Stomach (tissue), 4 donors: ENCODE measurements at regions not wholly inside any gene's neighbourhood (a gene's known extent, or its start where the extent isn't known, plus 50 kb on each side); places are given as distances from the start of the nearest gene placed in this dataset.

ENCODE experiments used
- EP300 ChIP-seq: sonication (generic); formaldehyde crosslinking; IDR thresholded peaks from one replicate; pipeline ENCODE4 v1.6.1; 2017; ENCODE audit warnings: antibody characterized with exemption
- TF ChIP-seq, protein P1 (sequence below), 7 experiments: fragments of 450-650 bp in 4 of 7; fragments of 200-600 bp in 3 of 7; sonication (generic) in 3 of 7; IDR thresholded peaks; one replicate each; pipeline ENCODE4 v1.5.1; 2016 to 2019; ENCODE audit warnings: antibody characterized with exemption in 7 of 7, control low read depth in 2 of 7, mild to moderate bottlenecking in 1 of 7

GRCh38 chr18:33821503-33821902, 243.5 kb downstream of the ASXL3 start:
- TF ChIP-seq, protein P1, sequence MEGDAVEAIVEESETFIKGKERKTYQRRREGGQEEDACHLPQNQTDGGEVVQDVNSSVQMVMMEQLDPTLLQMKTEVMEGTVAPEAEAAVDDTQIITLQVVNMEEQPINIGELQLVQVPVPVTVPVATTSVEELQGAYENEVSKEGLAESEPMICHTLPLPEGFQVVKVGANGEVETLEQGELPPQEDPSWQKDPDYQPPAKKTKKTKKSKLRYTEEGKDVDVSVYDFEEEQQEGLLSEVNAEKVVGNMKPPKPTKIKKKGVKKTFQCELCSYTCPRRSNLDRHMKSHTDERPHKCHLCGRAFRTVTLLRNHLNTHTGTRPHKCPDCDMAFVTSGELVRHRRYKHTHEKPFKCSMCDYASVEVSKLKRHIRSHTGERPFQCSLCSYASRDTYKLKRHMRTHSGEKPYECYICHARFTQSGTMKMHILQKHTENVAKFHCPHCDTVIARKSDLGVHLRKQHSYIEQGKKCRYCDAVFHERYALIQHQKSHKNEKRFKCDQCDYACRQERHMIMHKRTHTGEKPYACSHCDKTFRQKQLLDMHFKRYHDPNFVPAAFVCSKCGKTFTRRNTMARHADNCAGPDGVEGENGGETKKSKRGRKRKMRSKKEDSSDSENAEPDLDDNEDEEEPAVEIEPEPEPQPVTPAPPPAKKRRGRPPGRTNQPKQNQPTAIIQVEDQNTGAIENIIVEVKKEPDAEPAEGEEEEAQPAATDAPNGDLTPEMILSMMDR (IDR thresholded peaks at IDR 0.05), result no peak
- no peak for TF ChIP-seq EP300
